NCI-H1092 treated with DMSO at 0.1 percent for 48 hours (cell line): ENCODE measurements at regions not wholly inside any gene's neighbourhood (a gene's known extent, or its start where the extent isn't known, plus 50 kb on each side); places are given as distances from the start of the nearest gene placed in this dataset.
"Not testable (repeated sequence)": the region's sequence is repeated elsewhere in the genome, so short reads cannot be mapped to it uniquely, and the experiment has no call there.

Source experiments
- DNase-seq: peaks from one replicate; lab custom pipeline; 2025; lab: John Stamatoyannopoulos, UW

DNA sequence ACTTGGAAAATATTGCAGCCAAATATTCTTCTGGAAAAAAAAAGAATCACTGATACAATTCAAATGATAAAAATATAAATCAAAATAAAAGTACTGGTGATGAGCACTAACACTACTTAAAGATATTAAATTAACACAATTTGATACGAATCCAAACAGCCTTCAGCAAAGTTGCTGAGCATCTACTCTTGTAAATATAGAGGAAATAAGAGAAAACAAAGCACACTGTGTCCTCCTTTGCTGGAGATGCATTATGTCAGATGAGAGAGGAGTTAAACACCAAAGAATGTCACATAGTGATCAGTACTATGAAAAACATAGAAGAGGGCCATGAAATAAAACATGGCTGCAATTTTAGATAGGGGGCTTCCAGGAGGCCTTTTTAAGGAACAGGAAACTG, 177.4 kb upstream of the RNPC3 start:
- DNase-seq: no peak

DNA sequence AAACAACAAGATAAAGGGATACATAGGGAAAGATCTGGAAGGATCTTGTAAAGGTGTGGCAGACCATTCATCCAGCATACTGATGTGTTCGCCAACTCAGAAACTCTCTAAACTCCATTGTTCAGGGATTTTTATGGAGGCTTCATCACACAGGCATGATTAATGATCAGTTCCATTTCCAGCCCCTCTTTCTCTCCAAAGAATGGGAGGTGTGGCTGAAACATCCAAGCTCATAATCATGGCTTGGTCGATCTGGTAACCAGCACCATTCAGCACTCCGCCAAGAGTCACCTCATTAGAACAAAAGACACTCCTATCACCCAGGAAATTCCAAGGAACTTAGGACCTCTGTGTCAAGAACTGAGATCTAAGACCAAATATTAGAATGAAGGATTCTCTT, 180.6 kb upstream of the RNPC3 start:
- no peak for DNase-seq

DNA sequence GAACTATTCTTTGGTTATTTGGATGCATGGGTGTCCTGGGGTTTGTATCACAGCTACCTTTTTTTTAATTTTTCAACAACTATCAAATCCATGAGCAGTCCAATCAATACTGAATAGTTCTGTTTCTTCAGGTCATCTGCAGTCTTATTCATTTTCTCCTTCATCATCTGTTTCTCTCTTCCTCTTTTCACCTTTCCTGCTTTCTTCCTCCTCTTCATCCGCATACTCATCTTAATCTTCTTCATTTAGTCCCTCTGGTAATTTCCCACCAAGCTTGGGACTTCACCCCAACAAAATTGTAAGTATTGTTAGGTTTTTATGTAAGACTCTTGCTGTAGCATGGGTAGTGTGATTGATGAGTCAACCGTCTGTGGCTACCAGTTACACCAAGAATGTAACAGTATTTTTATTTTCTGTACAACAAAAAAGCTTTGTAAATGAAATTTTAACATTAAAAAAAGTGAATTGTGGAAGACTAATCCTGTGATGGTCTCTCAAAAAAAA, 184.1 kb upstream of the RNPC3 start:
- no peak for DNase-seq

DNA sequence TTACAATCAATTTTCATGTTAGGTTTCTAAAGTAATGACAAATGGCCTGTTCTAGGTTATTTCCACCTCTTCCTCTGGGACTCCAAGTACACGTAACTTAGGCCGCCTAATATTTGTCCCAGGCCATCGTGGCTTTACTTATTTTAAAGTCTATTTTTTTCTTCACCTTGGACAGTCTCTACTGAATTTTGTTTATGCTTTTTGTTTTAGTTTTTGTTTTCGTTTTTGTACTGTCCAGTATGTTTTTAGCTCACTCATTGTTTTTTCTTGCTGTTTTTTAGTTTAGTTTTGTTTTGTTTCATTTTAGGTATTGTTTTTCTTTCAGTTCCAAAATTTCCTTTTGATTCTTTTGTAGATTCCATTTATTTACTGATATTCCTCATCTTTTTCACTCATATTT, 187.7 kb upstream of the RNPC3 start:
- no peak for DNase-seq

DNA sequence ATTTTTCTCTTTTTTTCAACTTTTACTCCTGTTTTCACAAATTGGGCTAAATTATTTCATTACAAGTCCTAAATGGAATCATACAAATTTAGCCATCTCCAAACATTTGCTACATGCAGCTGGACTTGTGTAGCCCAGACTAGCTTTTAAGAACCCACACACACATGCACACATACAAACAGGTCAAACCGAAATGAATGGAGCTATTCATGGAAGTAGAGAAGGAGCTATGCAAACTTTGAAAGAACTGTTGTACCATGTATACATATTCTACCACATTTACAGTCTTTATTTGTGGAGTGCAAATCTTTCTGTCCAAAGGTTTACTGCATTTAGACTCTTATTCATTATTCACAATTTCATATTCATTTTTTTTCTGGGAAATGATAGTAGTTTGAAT, 189.1 kb upstream of the RNPC3 start:
- DNase-seq: no peak

DNA sequence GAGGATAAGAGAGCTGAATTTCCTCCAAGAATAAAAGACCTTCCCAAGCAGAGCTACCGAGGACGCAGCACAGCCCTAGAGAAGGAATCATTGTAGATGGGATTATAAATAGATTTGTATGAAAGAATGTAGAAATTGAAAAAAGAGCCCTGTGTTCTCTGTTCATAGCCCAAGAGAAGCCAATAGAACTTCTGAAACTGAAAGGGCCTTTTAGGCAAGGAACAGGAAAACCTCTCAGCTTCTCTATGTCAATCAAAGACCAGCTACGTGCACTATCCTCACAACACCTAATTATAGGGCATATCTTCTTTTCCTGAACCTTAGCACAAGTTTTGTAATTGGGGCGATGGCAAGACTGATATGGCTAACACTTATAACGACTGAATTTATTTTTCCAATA, 192.4 kb upstream of the RNPC3 start:
- no peak for DNase-seq

DNA sequence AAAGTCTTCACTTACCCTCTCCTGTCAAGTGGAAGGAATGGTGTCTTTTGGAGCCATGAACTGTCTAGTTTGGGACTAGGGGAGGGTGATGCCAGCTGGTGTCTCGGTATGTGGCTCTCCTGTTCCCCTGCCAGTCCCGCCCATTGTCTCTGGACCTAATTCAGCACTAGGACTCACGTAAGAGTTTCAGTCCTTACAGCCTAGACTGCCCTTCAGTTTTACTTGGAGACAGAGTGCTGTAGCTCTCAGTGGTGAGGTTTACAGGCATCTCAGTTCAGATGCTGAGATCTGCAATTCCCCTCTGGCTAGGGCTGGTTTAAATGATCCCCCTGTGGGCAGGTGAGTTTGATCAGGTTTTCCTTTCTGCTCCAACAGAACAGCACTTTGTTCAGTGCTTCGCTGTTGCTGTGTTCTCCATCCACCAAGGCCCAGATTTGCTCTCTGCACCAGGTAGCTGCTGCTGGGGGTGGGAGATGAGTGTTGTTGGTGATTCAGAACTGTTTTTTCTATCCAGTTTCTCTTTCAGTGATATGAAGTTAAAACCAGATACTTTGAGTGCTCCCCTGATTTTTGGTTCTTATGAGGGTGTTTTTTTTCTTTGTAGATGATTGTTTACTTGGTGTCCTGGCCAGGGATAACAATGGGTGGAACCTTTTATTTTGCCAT, 198.3 kb upstream of the RNPC3 start:
- no peak for DNase-seq

DNA sequence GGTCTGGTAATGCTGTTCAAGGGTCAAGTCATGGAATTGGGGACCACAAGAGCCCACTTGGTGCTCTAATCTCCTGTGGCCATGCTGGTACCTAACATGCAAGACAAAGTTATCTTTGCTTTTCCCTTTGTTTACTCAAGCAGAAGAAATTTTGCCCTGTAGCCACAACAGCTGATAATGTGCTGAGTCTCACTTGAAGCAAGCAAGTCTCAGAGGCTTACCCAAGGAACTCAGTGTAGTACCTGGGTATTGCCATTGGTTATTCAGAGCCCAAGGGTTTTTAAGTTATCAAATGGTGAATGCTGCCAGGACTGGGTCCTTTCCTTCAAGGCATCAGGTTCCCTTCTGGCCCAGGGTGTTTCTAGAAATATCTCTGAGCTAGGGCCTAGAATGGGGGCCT, 198.9 kb upstream of the RNPC3 start:
- DNase-seq: no peak

DNA sequence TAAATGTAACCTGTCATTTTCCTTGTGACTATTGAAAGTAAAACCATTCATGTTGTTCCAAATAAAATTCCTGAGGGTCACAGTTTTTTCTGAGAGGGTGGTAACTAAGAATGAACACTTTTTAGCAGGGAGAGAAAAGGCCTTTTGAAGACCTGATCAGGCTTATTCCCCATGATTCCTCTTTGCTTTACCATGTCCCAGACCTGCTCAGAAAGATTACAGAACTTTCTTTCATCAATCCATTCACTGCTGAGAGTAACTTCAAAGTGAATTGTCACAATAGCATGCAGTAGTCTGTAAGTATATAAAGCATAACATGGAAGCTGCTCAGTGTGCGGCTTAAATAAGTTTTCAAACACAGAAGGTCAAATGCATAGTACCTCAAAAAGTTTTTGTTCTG, 201.5 kb upstream of the COL11A1 start:
- DNase-seq: no peak

DNA sequence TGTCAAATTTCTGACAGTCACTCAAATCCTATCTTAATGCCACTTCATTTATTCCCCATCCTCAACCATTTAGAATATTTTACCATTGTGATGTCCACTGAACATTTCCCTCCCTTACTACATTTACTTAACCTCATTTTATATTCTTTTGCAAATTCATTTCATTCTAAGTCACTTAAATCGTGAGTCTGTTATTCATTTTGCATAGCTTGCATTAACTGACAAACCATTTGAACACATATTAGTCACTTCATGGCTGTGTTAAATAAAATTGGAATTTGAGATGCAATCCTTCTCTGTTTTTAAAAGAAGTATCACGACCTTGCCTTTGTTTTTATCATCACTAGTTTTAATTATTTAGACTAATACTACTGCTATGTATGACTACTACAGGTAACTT, 199.4 kb upstream of the COL11A1 start:
- DNase-seq: no peak

DNA sequence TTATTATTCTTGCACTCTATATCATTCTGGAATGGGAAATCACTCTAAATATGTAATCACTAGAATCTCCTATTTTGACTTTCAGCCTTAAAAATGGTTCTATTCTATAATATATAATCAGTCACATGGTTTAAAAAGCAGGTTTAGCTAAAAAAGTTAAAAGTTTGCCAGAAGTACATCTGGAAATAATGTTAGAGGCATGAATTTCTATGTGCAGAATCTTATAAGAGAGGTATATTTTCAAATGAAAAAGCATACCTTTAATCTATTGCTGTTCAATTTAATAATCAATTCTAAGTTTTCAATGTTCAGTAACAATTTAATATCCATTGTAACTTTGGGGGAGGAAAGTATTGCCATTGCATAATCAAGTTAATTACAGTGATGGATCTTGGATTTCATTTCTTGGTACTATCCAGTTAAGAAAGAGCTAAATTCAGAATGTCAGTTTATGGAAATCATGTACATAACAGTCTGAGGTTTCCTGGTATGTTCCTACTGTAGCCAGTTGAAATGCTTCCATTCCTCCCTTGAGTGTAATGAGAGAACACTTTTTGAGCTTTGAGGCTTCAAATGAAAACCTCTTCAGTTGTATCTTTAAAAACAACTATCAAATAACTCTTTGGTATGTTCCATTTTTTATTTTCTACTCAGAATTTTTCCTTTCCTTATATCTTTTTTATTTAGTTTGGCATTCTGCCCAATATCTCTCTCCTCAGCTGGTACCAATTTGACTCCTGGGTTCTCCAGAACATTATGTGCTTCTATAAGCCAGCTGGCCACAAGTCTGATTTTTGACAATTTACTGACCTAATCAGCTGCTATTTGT, 175.7 kb upstream of the COL11A1 start:
- no peak for DNase-seq

DNA sequence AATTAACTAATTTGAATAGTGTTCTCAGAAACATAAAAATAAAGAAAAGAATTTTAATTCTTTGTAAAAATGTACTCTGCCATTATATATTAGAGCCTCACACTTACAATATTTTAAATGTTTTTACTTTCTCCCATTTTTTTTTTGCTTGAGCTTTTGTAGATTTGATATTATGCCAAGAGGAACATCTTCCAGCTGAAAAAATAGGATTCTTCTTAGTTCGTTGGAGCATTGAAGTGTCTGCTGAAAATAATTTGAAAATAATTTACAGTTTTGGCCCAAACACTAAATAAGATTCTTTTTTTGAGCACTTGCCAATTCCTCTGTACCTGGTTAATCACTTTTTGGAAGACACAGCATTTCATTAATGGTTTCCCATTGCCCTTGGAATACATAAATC, 175.0 kb upstream of the COL11A1 start:
- DNase-seq: no peak

DNA sequence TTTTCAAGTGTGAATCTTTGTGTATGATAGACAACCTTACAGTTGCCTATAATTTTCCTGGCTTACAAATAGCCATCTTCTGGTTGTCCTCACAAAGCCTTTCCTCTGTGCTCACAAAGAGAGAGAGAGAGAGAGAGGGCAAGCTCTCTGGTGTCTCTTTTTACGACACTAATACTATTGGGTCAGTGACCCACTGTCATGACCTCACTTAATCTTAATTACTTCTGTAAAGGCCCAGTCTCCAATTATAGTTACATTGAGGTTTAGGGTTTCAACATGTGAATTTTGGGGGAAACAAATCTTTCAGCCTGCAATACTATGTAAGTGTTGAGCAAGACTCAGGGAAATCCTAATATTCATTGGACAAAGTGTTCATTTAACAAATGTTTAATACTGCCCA, 167.4 kb upstream of the COL11A1 start:
- DNase-seq: no peak

DNA sequence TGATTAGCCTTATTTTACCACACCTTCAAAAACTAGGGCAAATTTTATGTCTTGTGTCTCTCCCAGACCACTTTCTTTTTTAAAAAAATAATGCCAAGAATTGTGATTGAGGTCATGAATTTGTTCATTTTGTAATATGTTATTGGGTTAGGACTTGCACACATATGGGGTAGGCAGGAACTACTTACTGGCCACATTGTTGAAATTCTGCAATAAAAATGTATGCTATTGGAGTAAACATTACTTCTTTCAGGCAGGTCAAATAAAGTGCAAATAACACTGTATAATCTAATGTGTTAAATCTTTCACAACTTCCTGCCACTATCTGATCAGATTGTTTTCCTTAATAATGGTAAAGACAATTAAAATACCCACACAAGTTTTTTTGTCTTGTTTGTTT, 166.6 kb upstream of the COL11A1 start:
- DNase-seq: no peak

DNA sequence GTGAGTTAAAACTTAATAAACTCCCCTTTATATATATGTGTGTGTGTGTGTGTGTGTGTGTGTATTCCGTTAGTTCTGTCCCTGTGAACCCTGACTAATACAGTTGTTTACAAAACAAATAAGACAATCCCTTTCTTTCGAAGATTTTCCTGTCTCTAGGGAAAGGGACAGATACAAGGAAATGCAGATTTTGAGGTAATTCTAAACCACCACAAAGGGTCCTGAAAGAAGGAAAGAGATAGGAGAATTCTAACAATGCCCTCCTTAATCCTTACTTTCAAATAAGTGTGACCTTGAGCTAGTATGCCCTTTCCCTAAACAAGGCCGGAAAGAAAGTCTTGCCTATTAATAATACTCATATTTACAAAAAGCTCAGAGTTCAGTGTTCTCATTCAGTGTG, 164.8 kb upstream of the COL11A1 start:
- no peak for DNase-seq

DNA sequence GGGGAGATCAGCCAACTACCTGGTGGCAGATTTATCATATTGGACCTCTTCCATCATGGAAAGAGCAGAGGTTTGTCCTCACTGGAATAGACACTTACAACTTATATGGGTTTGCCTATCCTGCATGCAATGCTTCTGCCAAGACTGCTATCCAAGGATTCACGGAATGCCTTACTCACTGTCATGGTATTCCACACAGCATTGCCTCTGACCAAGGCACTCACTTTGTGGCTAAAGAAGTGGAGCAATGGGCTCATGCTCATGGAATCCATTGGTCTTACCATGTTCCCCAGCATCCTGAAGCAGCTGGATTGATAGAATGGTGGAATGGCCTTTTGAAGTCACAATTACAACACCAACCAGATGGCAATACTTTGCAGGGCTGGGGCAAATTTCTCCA, 163.1 kb upstream of the COL11A1 start:
- DNase-seq: not testable (repeated sequence)

DNA sequence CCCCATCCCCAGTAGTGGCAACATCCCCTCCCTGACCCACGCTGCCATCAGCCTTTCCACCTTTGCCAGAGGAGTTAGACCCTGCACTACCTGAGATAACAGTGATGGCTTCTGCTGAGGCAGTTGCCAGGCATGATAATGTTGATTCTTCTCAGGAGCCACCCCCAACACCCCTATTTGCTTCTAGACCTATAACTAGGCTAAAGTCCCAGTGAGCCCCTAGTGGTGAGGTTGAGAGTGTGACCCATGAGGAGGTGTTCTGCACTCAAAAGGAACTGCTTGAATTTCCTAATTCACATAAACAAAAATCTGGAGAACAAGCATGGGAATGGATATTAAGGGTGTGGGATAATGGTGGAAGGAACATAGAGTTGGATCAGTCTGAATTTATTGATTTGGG, 159.6 kb upstream of the COL11A1 start:
- no peak for DNase-seq

DNA sequence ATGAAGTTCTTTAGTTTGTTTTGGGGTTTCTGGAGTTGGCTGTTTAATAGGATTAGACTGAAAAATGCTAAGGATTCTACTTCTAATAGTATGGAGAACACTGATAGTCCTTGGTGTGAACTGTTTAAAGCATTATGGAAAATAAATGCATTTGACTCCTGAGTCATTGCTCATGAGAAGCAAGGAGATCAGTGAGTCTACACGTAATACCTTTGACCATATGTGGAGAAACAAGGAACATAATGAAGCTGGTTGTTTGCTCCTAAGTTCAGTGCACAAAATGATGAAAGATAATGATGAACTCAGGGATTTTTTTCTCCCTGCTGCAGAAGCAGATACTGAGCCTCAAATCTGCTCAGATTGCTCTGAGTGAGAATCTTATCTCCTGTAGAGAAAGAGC, 158.9 kb upstream of the COL11A1 start:
- DNase-seq: no peak

DNA sequence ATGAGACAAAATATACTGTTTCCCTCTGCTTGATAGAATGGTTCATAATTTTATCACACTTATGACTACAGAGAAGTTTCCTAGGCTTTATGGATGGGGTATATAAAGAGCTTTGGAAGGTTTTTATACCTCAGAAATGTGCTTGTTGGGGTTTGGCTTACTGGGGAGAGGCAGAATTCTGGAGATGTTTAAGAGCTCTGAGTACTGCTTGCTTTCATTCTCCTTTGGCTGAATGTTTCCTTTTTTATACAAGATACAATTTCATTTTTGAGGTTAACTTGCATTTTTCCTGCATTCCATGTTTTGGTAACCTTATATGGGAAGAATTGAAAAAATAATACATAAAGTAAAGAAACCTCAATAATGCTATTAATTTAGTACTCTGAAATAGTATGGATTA, 157.7 kb upstream of the COL11A1 start:
- no peak for DNase-seq

DNA sequence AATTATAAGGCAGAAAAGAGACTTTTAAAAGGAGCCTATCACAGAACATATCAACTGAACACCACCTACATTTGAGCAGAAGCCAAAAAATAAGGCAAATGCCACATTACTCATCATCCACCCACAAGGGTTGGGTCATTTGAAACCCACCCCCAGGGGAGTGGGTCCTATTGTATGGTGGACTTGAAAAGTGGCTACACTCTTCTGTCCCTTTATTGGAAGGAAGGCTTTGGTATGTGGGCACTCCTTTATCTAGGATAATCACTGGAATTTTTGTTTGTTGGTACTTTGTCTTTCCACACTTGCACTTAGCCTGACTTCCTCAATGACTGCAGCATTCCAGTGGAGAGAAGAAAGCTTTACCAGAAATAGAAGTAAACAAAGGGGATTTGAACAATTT, 157.2 kb upstream of the COL11A1 start:
- DNase-seq: no peak

DNA sequence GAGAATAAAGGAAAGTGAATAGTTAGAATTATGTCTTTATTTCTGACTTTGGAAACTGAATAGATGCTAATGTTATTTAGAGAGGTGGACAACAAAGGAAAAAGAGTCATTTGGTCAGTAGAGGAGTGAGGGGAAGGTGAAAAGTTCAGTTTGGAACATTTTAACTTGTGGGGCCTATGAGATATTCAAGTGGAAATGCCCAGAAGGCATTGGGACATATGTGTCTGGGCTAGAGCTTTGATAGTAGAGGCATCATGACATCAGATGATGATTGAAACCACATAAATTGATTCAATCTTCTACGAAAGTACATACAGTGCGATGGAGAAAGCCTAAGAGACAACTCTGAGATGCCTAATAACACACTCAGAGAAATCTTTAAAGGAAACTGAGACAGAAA, 151.7 kb upstream of the COL11A1 start:
- DNase-seq: no peak

DNA sequence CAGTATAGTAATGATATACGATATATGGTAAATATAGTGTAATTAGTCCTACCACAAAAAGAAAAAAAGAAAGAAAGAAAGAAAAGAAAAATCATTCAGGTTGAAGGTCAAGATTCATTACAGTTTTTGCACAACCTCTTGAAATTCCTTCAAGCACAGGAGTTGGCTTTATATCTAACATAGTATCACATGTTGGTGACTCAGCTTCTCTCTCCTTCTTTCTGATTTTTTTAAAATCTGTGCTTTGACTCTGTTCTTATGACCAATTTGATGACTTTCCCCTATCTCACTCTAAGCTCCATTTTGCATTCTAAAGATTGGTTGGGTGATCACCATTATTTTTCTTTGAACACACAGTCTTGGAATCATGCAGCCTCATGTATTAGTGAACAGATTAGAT, 148.2 kb upstream of the COL11A1 start:
- no peak for DNase-seq

DNA sequence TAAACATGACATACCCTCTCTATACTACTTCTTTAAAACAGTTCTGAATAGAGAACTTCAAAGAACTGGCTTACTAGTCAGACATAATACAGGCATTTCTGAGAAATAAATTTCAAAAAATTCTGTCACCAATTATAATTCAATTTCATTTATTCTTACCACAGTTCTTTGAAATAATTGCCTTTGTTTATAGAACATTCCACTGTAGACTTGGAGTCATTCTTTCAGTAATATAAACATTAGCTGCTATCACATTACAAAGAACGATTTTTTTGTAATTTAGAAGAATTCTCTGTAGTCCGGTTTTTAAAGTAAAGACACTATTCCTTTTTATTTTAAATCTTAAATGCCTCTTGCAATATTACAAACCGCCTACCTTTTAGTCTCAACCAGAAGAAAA, 146.4 kb upstream of the COL11A1 start:
- DNase-seq: no peak

DNA sequence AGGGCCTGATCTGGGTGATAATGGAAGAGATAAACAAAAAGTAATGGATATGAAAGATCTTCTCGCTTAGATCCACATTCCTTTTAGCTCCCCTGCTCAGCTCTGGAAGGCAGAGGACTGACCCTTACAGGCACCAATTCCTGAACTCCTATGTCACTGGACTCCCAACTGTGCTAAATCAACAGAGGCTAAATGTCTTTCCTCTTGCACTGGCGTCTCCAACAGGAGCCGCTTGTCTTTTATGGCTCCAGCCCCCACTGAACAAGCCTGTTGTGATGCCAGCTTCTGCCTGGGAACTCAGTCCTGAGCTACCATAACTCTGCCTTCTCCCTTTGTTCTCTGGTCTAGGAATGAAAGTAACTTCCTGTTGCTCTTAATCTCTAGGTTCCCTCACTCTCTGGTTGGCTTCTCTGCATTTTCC, 142.1 kb upstream of the COL11A1 start:
- DNase-seq: no peak
